ENCODE measurements at regions not wholly inside any gene's neighbourhood (a gene's known extent, or its start where the extent isn't known, plus 50 kb on each side); places are given as distances from the start of the nearest gene placed in this dataset.

DNA sequence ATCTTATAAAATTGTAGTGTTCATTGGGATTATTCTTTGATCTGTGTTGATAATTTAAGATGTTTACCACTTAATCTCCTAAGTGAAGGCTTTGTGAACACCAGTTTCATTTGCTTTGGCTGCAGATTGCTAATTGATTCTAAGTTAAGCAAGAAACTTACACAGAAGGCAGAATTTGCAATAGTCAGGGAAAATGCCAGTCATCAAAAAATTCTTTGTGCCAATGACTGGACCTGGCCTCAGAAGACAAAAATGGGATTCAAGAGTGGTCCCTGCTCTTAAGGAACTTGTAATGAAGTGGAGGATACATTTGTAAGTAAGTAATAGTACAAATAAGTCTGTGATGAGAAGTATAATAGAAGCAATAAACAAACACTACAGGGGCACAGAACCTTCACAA lies 63.3 kb upstream of the EXOC2 start:
- TF ChIP-seq, protein P1, sequence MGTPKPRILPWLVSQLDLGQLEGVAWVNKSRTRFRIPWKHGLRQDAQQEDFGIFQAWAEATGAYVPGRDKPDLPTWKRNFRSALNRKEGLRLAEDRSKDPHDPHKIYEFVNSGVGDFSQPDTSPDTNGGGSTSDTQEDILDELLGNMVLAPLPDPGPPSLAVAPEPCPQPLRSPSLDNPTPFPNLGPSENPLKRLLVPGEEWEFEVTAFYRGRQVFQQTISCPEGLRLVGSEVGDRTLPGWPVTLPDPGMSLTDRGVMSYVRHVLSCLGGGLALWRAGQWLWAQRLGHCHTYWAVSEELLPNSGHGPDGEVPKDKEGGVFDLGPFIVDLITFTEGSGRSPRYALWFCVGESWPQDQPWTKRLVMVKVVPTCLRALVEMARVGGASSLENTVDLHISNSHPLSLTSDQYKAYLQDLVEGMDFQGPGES (IDR thresholded peaks at IDR 0.05; ENCODE audit: low read depth, low read length): no peak
- TF ChIP-seq, protein P2, sequence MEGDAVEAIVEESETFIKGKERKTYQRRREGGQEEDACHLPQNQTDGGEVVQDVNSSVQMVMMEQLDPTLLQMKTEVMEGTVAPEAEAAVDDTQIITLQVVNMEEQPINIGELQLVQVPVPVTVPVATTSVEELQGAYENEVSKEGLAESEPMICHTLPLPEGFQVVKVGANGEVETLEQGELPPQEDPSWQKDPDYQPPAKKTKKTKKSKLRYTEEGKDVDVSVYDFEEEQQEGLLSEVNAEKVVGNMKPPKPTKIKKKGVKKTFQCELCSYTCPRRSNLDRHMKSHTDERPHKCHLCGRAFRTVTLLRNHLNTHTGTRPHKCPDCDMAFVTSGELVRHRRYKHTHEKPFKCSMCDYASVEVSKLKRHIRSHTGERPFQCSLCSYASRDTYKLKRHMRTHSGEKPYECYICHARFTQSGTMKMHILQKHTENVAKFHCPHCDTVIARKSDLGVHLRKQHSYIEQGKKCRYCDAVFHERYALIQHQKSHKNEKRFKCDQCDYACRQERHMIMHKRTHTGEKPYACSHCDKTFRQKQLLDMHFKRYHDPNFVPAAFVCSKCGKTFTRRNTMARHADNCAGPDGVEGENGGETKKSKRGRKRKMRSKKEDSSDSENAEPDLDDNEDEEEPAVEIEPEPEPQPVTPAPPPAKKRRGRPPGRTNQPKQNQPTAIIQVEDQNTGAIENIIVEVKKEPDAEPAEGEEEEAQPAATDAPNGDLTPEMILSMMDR (IDR thresholded peaks at IDR 0.05): no peak
- TF ChIP-seq EP300 (IDR thresholded peaks at IDR 0.05; ENCODE audit: borderline replicate concordance in 1 of 2, low read depth in 1 of 2, low read length in 1 of 2): no peak
- TF ChIP-seq, protein P3, sequence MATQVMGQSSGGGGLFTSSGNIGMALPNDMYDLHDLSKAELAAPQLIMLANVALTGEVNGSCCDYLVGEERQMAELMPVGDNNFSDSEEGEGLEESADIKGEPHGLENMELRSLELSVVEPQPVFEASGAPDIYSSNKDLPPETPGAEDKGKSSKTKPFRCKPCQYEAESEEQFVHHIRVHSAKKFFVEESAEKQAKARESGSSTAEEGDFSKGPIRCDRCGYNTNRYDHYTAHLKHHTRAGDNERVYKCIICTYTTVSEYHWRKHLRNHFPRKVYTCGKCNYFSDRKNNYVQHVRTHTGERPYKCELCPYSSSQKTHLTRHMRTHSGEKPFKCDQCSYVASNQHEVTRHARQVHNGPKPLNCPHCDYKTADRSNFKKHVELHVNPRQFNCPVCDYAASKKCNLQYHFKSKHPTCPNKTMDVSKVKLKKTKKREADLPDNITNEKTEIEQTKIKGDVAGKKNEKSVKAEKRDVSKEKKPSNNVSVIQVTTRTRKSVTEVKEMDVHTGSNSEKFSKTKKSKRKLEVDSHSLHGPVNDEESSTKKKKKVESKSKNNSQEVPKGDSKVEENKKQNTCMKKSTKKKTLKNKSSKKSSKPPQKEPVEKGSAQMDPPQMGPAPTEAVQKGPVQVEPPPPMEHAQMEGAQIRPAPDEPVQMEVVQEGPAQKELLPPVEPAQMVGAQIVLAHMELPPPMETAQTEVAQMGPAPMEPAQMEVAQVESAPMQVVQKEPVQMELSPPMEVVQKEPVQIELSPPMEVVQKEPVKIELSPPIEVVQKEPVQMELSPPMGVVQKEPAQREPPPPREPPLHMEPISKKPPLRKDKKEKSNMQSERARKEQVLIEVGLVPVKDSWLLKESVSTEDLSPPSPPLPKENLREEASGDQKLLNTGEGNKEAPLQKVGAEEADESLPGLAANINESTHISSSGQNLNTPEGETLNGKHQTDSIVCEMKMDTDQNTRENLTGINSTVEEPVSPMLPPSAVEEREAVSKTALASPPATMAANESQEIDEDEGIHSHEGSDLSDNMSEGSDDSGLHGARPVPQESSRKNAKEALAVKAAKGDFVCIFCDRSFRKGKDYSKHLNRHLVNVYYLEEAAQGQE (IDR thresholded peaks at IDR 0.05; ENCODE audit: low read depth, low read length): no peak
- TF ChIP-seq JUND (IDR thresholded peaks at IDR 0.05): no peak
- no peak for TF ChIP-seq SIN3A (IDR thresholded peaks at IDR 0.05; ENCODE audit: borderline replicate concordance, low read depth, low read length)
- TF ChIP-seq CHD2 (IDR thresholded peaks at IDR 0.05; ENCODE audit: low read length, partially characterized antibody): no peak
- TF ChIP-seq RFX5 (IDR thresholded peaks at IDR 0.05; ENCODE audit: low read length): no peak
- TF ChIP-seq MAX (IDR thresholded peaks at IDR 0.05; ENCODE audit: low read depth): no peak
- no peak for TF ChIP-seq EZH2phosphoT487 (IDR thresholded peaks at IDR 0.05; ENCODE audit: borderline replicate concordance, low read depth)
- no peak for TF ChIP-seq TEAD4 (IDR thresholded peaks at IDR 0.05; ENCODE audit: borderline replicate concordance, insufficient read depth)
- no peak for TF ChIP-seq FOXJ3 (CRISPR knock-in tag; IDR thresholded peaks at IDR 0.05)
- no peak for TF ChIP-seq RXRA (IDR thresholded peaks at IDR 0.05; ENCODE audit: borderline replicate concordance, low read depth)
- TF ChIP-seq MEF2A (IDR thresholded peaks at IDR 0.05; ENCODE audit: borderline replicate concordance, low read depth): no peak

Measured in SK-N-SH (cell line).